ENCODE measurements at regions not wholly inside any gene's neighbourhood (a gene's known extent, or its start where the extent isn't known, plus 50 kb on each side); places are given as distances from the start of the nearest gene placed in this dataset.
A peak's percentile ranks its signal among the peaks of the same experiment; 100 is the strongest.

DNA sequence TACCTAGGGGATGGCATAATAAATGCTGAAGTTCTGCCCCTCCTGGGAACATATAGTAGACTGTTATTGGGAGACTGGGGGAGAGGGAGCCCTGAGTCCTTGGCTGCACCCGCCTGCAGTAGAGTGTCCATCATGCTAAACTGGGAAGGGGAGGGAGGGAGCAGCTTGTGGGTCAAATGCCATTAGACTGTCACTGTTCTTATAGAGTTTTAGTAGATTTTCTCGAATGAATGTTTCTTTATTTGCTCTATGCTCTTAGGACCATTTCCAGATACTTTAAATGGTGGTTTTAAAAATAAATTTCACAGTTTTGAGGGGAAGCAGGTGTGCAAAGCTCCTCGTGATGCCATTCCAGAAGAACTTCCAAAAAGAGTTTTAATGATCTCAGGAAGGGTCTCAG is 111.6 kb upstream of the USP9X start (continued):
- TF ChIP-seq ESRRA (IDR thresholded peaks at IDR 0.05; ENCODE audit: borderline replicate concordance, low read length): no peak
- TF ChIP-seq FOSL2 (IDR thresholded peaks at IDR 0.05): no peak
- no peak for TF ChIP-seq FOSL2 (CRISPR knock-in tag; IDR thresholded peaks at IDR 0.05)

DNA sequence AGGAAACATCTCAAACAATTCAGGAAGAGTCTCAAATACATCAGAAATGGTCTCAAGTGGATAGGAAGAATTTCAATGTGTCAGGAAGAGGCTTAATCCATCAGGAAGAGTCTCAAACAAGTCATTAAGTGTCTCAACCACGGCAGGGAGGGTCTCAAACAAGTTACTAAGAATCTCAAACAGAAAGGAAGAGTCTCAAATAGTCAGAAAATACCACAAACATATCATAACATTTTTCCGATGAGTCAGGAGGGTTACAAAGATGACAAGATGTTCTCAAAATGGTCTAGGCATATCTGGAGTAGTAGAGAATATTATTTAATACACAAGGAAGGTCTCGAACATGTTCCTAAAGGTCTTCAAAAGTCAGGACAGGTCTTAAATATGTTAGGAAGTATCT is 109.3 kb upstream of the USP9X start:
- ChIA-PET POLR2A (no interaction called here), CTCF (no interaction called here)
- Histone ChIP-seq H3K4me1 (peaks cover 8% of the 10 kb centered on the region; the same call in 1 of the 3 replicates), H3K9me3 (peaks cover 8% of the 10 kb centered on the region; the same call in 2 of the 3 replicates), H3K4me2 (no peak overlapping the region), H3K27ac (no peak overlapping the region), H3K4me3 (no peak overlapping the region)
- ATAC-seq (no peak), DNase-seq (ENCODE audit: low read depth in 1 of 2, low spot score in 1 of 2) (no peak), FAIRE-seq (peak; percentile 96)
- 34% methylated on average over 3 of the region's 3 CpGs for whole genome bisulfite sequencing (ENCODE audit: missing lambda C conversion rate)
- TF ChIP-seq HDAC2 (IDR thresholded peaks at IDR 0.05) (no peak), RARB (CRISPR knock-in tag; IDR thresholded peaks at IDR 0.05) (no peak), TP53 (CRISPR knock-in tag; IDR thresholded peaks at IDR 0.05) (no peak), KDM5A (IDR thresholded peaks at IDR 0.05) (no peak), CEBPB (IDR thresholded peaks at IDR 0.05) (no peak)
- TF ChIP-seq, protein P1, sequence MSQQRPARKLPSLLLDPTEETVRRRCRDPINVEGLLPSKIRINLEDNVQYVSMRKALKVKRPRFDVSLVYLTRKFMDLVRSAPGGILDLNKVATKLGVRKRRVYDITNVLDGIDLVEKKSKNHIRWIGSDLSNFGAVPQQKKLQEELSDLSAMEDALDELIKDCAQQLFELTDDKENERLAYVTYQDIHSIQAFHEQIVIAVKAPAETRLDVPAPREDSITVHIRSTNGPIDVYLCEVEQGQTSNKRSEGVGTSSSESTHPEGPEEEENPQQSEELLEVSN (IDR thresholded peaks at IDR 0.05; ENCODE audit: borderline replicate concordance, low read depth): no peak
- TF ChIP-seq, protein P2, sequence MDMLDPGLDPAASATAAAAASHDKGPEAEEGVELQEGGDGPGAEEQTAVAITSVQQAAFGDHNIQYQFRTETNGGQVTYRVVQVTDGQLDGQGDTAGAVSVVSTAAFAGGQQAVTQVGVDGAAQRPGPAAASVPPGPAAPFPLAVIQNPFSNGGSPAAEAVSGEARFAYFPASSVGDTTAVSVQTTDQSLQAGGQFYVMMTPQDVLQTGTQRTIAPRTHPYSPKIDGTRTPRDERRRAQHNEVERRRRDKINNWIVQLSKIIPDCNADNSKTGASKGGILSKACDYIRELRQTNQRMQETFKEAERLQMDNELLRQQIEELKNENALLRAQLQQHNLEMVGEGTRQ (IDR thresholded peaks at IDR 0.05): no peak
- TF ChIP-seq, protein P3, sequence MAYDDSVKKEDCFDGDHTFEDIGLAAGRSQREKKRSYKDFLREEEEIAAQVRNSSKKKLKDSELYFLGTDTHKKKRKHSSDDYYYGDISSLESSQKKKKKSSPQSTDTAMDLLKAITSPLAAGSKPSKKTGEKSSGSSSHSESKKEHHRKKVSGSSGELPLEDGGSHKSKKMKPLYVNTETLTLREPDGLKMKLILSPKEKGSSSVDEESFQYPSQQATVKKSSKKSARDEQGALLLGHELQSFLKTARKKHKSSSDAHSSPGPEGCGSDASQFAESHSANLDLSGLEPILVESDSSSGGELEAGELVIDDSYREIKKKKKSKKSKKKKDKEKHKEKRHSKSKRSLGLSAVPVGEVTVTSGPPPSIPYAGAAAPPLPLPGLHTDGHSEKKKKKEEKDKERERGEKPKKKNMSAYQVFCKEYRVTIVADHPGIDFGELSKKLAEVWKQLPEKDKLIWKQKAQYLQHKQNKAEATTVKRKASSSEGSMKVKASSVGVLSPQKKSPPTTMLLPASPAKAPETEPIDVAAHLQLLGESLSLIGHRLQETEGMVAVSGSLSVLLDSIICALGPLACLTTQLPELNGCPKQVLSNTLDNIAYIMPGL (CRISPR knock-in tag; IDR thresholded peaks at IDR 0.05; ENCODE audit: borderline replicate concordance): no peak

DNA sequence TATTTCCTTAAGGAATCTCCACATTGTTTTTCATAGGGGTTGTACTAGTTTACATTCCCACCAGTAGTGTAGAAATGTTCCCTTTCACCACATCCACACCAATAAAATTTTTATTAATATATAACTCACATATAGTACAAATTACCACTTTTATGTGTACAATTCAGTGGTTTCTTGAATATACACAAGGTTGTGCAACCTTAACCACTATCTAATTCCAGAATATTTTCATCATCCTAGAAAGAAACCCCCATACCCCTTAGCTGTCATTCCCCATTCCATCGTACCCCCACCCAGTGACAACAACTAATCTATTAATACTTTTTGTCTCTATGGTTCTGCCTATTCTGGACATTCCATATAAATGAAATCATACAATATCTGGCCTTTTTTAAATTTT is 108.3 kb upstream of the USP9X start:
- POLR2A ChIA-PET: no interaction called here
- WGBS (ENCODE audit: missing lambda C conversion rate): 93% methylated on average over 1 of the region's 1 CpG
- TF ChIP-seq POLR2A (IDR thresholded peaks at IDR 0.05; ENCODE audit: low read length) (no peak), ZC3H11A (IDR thresholded peaks at IDR 0.05) (no peak), ZSCAN20 (CRISPR knock-in tag; IDR thresholded peaks at IDR 0.05) (no peak), RCOR1 (IDR thresholded peaks at IDR 0.05; ENCODE audit: low read depth, low read length) (no peak), KDM1A (IDR thresholded peaks at IDR 0.05; ENCODE audit: low read depth) (no peak), HOXB13 (CRISPR knock-in tag; IDR thresholded peaks at IDR 0.05; ENCODE audit: low read depth) (no peak), NR3C1 (IDR thresholded peaks at IDR 0.05) (no peak), RNF2 (IDR thresholded peaks at IDR 0.05; ENCODE audit: borderline replicate concordance, low read depth) (no peak), NFE2L2 (conservative IDR thresholded peaks at IDR 0.05; ENCODE audit: low read length) (no peak), SREBF2 (IDR thresholded peaks at IDR 0.05) (no peak), HDAC2 (IDR thresholded peaks at IDR 0.05) (no peak), MAFK (IDR thresholded peaks at IDR 0.05; ENCODE audit: partially characterized antibody) (no peak), RFX5 (IDR thresholded peaks at IDR 0.05) (no peak), KDM5A (IDR thresholded peaks at IDR 0.05) (no peak), CHD2 (IDR thresholded peaks at IDR 0.05; ENCODE audit: low read length, partially characterized antibody) (no peak), RAD21 (conservative IDR thresholded peaks at IDR 0.05 in 1 of 2, IDR thresholded peaks at IDR 0.05 in 1 of 2) (no peak)
- TF ChIP-seq, protein P3 (CRISPR knock-in tag; IDR thresholded peaks at IDR 0.05; ENCODE audit: borderline replicate concordance): no peak
- H3K4me3 ChIP-seq: no peak overlapping the region
- ATAC-seq (no peak), FAIRE-seq (peak; percentile 65), DNase-seq (ENCODE audit: low read depth in 1 of 2, low spot score in 1 of 2) (no peak)
- CTCF ChIA-PET: interaction anchor here (0.6 kb wide), 1 partner anchor 32 kb away, joined by 3 read pairs; no protein-coding TSS in a partner anchor
- H3K4me2 ChIP-seq: no peak overlapping the region
- H3K27ac ChIP-seq: no peak overlapping the region
- H3K9me3 ChIP-seq: peaks cover 8% of the 10 kb centered on the region; the same call in 2 of the 3 replicates
- peaks cover 1% of the 10 kb centered on the region; the same call in 1 of the 3 replicates for H3K4me1 ChIP-seq

All from A549 (cell line).